Breast epithelium (tissue), 4 donors: ENCODE measurements at regions not wholly inside any gene's neighbourhood (a gene's known extent, or its start where the extent isn't known, plus 50 kb on each side); places are given as distances from the start of the nearest gene placed in this dataset.

Experiments
- DNase-seq, 2 donors: peaks; one replicate each; pipeline ENCODE4 v3.0.0-alpha.2; 2019; ENCODE audit warnings: low spot score in 2 of 2
- H3K27ac ChIP-seq, 2 donors: fragments of 200-600 bp; sonication (generic) in 1 of 2; one replicate each; pipeline ENCODE4 v1.5.1; 2016 to 2019; ENCODE audit warnings: mild to moderate bottlenecking in 1 of 2
- H3K27me3 ChIP-seq, 2 donors: fragments of 200-600 bp; sonication (generic) in 1 of 2; one replicate each; pipeline versions ENCODE4 v1.5.1 to v1.6.0; 2017 to 2019; ENCODE audit warnings: control low read depth in 1 of 2, mild to moderate bottlenecking in 1 of 2
- H3K36me3 ChIP-seq: fragments of 200-600 bp; one replicate; pipeline ENCODE4 v1.5.1; 2019
- H3K4me1 ChIP-seq, 2 donors: fragments of 200-600 bp; sonication (generic); one replicate each; pipeline ENCODE4 v1.5.1; 2016 to 2019; ENCODE audit warnings: control low read depth in 1 of 2
- H3K4me3 ChIP-seq, 3 donors: fragments of 200-600 bp; sonication (generic); 1 replicate in 2 of 3; 2 replicates in 1 of 3; pipeline ENCODE4 v1.5.1; 2016 to 2019; ENCODE audit warnings: mild to moderate bottlenecking in 3 of 3, moderate library complexity in 2 of 3
- H3K9me3 ChIP-seq, 2 donors: fragments of 200-600 bp; sonication (generic) in 1 of 2; one replicate each; pipeline ENCODE4 v1.5.1; 2016 to 2019; ENCODE audit warnings: control low read depth in 1 of 2
- POLR2A ChIP-seq: fragments of 450-650 bp; IDR thresholded peaks from one replicate; pipeline ENCODE4 v1.6.1; 2016; ENCODE audit warnings: antibody characterized with exemption, mild to moderate bottlenecking, moderate library complexity
- POLR2AphosphoS5 ChIP-seq, 3 donors: sonication (generic); formaldehyde crosslinking; IDR thresholded peaks; one replicate each; pipeline ENCODE4 v1.6.1; 2017; ENCODE audit warnings: antibody characterized with exemption in 3 of 3
- intact Hi-C: fragments of 100-400 bp; cut with DNase I; formaldehyde crosslinking; loops from one replicate; pipeline ENCODE4 v1.15.1; 2023; ENCODE audit warnings: low total_unique reads
- TF ChIP-seq, protein P1 (sequence below), 3 donors: fragments of 450-650 bp; IDR thresholded peaks; one replicate each; pipeline ENCODE4 v1.5.1; 2016 to 2017; ENCODE audit warnings: antibody characterized with exemption in 3 of 3, mild to moderate bottlenecking in 3 of 3, moderate library complexity in 3 of 3

DNA sequence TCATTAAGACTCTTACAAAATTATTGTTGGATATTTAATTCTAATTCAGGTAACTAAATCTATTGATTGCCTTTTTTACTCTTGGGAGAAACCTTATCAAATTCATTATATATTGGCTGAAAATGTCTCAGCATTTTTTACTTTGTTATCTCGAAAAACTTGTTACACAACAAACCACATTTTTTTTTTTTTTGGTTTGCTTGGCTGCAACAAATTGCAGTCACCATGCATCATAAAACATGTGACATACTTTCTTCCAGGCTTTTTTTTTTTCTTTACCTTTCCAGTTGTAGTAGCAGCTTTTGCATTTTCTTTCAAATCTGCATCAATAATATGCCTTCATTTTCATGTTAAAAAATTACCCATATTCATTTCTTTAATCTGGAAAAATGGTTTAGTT, 186.7 kb downstream of the TDRD15 start:
- TF ChIP-seq, protein P1, sequence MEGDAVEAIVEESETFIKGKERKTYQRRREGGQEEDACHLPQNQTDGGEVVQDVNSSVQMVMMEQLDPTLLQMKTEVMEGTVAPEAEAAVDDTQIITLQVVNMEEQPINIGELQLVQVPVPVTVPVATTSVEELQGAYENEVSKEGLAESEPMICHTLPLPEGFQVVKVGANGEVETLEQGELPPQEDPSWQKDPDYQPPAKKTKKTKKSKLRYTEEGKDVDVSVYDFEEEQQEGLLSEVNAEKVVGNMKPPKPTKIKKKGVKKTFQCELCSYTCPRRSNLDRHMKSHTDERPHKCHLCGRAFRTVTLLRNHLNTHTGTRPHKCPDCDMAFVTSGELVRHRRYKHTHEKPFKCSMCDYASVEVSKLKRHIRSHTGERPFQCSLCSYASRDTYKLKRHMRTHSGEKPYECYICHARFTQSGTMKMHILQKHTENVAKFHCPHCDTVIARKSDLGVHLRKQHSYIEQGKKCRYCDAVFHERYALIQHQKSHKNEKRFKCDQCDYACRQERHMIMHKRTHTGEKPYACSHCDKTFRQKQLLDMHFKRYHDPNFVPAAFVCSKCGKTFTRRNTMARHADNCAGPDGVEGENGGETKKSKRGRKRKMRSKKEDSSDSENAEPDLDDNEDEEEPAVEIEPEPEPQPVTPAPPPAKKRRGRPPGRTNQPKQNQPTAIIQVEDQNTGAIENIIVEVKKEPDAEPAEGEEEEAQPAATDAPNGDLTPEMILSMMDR (IDR thresholded peaks at IDR 0.05): no peak
- TF ChIP-seq POLR2A: no peak
- no peak for TF ChIP-seq POLR2AphosphoS5 (IDR thresholded peaks at IDR 0.05)
- no peaks in the 10 kb centered on the region for H3K27me3 ChIP-seq
- no peak overlapping the region for H3K4me3 ChIP-seq
- H3K9me3 ChIP-seq: no peaks in the 10 kb centered on the region
- DNase-seq: no peak
- intact Hi-C loops: no loop called here
- no peaks in the 10 kb centered on the region for H3K36me3 ChIP-seq
- H3K4me1 ChIP-seq: no peaks in the 10 kb centered on the region
- H3K27ac ChIP-seq: no peak overlapping the region

DNA sequence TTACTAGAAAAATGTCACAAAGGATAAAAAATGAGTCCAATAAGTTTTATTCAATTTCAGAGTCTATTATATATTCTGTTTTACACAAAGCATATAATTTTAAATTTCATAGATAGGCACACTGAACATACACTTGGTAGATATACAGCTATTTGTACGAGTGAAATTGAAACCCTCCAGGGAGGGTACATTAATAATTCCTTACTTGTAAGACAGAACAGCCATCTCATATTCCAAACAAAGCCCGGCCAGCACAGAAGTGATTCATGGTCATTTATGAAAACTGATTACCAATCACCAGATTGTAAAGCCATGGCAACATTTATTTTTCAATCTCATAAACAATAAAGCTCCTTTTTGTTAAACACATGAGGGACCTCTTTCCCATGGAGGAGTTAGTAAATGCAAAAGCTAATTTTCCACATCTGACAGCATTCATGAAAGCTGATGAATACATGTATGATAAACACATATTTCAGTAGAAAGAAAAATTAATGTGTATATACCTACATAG, 190.6 kb downstream of the TDRD15 start:
- Histone ChIP-seq H3K36me3 (no peaks in the 10 kb centered on the region), H3K27ac (no peak overlapping the region), H3K4me1 (no peaks in the 10 kb centered on the region), H3K9me3 (no peaks in the 10 kb centered on the region), H3K4me3 (no peak overlapping the region), H3K27me3 (no peaks in the 10 kb centered on the region)
- no peak for DNase-seq
- TF ChIP-seq POLR2A: no peak
- intact Hi-C loops: no loop called here

DNA sequence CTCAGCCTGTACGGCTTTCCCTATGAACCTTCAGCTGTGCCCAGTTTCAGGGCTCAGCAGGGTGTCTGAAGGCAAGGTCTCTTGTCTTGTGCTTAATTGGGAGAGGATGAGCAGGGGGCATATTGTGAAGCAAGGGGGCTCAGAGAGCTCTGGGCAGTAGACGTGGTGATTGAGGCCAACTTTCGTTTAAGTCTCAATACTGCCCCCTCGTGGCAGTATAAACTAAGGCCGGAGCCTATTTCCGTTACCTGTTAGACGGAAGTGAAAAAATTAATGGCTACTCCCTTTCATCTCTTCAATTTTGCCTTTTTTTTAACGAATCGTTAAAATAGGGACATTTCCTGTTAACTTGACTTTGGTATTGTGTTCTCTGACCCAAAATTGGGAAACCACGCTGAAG, 193.4 kb downstream of the TDRD15 start:
- no peak for DNase-seq
- H3K36me3 ChIP-seq: no peaks in the 10 kb centered on the region

DNA sequence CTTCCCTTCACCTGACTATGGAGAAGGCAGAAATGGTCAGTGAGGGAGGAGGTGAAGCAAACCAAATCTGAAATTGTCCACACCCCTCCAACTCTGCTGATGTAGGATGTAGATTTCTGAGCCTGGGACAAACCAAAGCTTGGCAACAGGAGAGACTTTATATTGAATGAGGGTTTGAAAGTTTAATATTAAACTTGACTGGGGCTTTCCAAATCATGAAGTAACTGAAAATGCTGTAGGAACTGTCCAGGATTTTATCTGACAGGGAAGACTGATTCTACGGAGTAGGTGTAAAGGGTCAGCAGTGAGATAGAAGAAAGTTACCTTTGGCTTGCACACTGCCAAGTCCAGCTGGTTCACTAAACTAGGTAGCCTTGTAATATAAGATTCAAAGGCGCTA, 194.5 kb downstream of the TDRD15 start:
- TF ChIP-seq POLR2AphosphoS5 (IDR thresholded peaks at IDR 0.05) (no peak), POLR2A (no peak)
- TF ChIP-seq, protein P1 (IDR thresholded peaks at IDR 0.05): no peak
- Histone ChIP-seq H3K27me3 (no peaks in the 10 kb centered on the region), H3K4me1 (no peaks in the 10 kb centered on the region), H3K27ac (no peak overlapping the region), H3K9me3 (no peaks in the 10 kb centered on the region), H3K36me3 (no peaks in the 10 kb centered on the region), H3K4me3 (no peak overlapping the region)
- intact Hi-C loops: no loop called here
- DNase-seq: no peak

More for the DNA sequence above, 193.4 kb downstream of the TDRD15 start:
- no peak for TF ChIP-seq POLR2A
- TF ChIP-seq, protein P1 (IDR thresholded peaks at IDR 0.05): peak in 2 of 3 donors; percentile 47 to 50
- intact Hi-C loops: no loop called here
- H3K4me3 ChIP-seq: no peak overlapping the region
- no peaks in the 10 kb centered on the region for H3K27me3 ChIP-seq
- no peak overlapping the region for H3K27ac ChIP-seq
- no peaks in the 10 kb centered on the region for H3K4me1 ChIP-seq
- H3K9me3 ChIP-seq: no peaks in the 10 kb centered on the region

DNA sequence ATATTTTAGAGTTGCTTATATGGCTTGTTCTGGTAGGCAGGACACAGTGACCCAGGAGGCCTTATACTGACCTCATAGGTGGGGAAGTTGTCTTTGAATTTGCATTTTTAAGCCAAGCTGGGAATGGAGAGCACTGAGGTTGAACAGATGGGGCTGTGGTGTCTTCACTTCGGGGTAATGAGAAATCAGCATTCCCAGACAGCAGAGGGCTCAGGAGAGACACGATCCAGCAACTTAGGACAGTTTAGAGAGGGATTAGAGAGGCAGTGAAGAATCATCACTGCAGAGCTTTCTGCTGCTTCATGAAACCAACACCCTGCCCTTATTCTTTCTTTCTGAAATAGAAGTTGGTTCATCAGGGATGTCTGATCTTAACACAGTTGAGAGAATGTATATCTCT, 202.4 kb downstream of the TDRD15 start:
- TF ChIP-seq POLR2AphosphoS5 (IDR thresholded peaks at IDR 0.05): no peak

DNA sequence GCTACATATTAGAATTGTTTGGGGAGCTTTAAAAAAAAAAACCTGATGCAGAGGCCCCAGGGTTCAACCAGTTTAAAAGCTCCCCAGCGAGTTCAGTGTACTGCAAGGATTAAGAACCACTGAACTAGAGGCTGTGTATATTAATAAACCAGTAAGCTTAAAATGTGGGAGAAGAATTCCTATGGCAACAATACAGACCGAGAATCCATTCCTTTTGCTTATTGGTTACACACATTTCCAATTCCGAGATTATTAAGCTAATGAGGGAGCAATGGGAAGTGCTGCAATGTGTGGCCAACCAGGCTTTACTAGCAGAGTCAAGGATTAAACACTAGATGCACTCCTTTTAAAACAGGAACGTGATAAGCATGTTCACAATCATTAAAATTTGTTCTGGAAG, 204.4 kb downstream of the TDRD15 start:
- TF ChIP-seq POLR2A (no peak), POLR2AphosphoS5 (IDR thresholded peaks at IDR 0.05) (no peak)
- TF ChIP-seq, protein P1 (IDR thresholded peaks at IDR 0.05): no peak
- H3K4me1 ChIP-seq: no peaks in the 10 kb centered on the region
- DNase-seq: no peak
- H3K9me3 ChIP-seq: no peaks in the 10 kb centered on the region
- no peak overlapping the region for H3K4me3 ChIP-seq
- intact Hi-C loops: no loop called here
- no peaks in the 10 kb centered on the region for H3K36me3 ChIP-seq
- no peak overlapping the region for H3K27ac ChIP-seq
- H3K27me3 ChIP-seq: no peaks in the 10 kb centered on the region

More for the DNA sequence above, 202.4 kb downstream of the TDRD15 start:
- no peak overlapping the region for H3K27ac ChIP-seq
- intact Hi-C loops: loop anchor here (2.0 kb wide), 1 partner anchor 43 kb away; no protein-coding TSS in a partner anchor
- H3K36me3 ChIP-seq: no peaks in the 10 kb centered on the region
- no peaks in the 10 kb centered on the region for H3K9me3 ChIP-seq
- H3K27me3 ChIP-seq: no peaks in the 10 kb centered on the region
- no peak overlapping the region for H3K4me3 ChIP-seq
- no peaks in the 10 kb centered on the region for H3K4me1 ChIP-seq
- DNase-seq: no peak
